Stimulated activated naive CD4-positive, alpha-beta T cell (primary cell): ENCODE measurements at regions not wholly inside any gene's neighbourhood (a gene's known extent, or its start where the extent isn't known, plus 50 kb on each side); places are given as distances from the start of the nearest gene placed in this dataset.

ENCODE experiments used
- DNase-seq, 6 experiments: peaks; one replicate each; lab custom pipeline; 2025; lab: John Stamatoyannopoulos, UW

GRCh38 chr3:34239875-34240274 lies 441.4 kb downstream of the PDCD6IP start:
- DNase-seq: no peak

DNA sequence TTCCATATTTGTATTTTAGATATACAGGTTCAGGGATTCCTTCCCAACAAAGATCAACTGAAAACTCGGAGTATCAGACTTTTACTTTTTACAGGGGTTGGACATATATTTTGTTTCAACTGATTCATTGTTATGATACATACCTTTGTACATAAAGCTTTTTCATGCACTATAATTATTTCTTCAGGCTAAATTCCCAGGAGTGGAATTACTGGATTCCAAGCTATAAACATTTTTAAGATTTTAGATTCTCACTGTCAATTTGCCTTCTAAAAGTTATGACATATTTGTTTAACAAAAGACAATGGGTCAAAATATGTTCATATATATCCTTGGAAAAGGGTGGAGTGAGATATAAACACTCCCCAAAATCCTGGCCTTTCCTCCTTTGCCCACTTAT lies 449.0 kb downstream of the PDCD6IP start:
- DNase-seq: no peak

DNA sequence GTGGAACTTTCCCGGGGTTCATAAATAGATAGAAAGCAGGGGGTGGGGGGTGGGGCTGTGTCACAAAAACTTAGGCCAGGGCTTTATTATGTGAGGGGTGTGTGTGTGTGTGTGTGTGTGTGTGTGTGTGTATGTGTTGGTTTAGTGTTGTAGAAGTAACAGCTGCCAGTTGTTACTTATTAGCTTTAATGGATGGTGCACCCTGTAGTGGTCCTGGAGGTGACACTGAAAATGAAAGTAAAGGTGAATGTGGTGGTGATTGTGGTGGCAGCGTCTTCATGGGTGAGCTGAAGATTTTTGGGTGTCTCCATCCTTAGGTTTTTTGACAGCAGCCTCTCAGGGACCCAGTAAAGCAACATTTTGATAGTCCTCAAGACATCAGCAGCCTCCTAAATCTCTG lies 449.9 kb downstream of the PDCD6IP start:
- no peak for DNase-seq

GRCh38 chr3:34254285-34254684 lies 455.9 kb downstream of the PDCD6IP start:
- DNase-seq: no peak

DNA sequence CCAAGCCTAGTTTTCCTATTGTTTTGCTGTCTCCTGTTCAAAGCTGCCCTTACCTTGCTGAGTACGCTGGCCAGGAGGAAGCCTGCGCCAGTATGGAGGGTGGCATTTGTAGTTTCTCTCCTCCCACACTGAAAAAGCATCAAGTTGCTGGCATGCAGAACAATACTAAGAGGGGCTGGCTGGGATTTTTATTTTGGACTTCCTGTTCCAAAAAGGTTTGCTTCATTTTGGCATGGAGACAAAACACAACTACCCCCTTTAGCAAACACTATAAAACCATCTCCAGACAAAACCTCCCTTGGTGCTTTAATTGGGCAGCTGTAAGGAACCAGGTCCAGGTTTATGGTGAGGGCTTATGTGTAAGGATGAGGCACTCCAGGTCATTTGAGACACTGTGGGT lies 457.6 kb downstream of the PDCD6IP start:
- DNase-seq: no peak

GRCh38 chr3:34256791-34257190 lies 458.4 kb downstream of the PDCD6IP start:
- DNase-seq: no peak

DNA sequence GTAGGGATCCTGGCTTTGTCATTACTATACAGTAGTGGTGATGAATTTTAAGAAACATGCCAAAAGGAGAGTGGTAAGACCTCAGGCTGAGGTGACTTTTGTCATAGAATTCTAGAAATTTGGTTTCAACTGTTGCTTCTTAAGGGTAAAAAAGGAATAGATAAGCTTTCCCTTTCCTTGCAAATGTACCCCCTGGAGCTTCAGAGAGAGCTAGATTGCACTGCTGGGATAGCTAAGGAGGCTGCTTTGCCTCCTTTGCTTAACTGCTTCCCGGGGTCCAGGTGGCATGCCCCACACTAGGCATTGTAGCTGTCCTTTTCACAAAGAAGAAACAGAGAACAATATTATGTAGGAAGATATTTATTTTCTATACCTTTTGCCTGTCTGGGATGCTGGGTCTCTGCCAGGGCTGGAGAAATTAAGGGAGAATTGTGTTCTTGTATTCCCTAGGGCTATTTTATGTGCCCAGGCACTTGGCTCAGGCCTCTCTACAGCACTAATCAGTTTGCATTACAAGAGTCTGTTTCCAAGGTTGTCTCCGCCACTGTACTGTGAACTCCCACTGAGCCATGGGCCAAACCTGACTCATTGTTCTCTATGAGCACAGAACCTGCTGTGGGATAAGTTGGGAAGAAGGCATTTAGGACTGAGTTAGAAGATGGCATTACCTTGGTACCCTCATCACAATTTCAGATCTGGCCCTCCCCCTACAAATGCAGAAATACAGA lies 460.0 kb downstream of the PDCD6IP start:
- DNase-seq: no peak

GRCh38 chr3:34260271-34261000 lies 462.0 kb downstream of the PDCD6IP start:
- DNase-seq: no peak

DNA sequence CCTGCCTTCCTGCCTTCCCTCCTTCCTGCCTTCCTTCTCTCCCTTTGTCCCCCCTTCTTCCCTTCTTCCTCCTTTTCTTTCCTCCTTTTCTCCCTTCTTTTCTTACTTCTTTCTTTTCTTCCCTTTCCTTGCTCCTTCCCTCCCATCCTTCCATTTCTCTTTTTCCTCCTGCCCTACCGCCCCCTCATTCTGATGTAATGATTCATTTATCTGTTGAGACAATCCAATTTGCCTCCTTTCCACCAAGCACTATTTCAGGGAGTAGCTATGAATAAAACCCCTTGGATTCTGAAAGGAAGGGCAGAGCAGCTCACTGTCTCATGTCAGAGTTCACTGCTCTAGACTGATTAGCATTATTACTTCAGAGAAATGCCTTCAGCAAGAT lies 462.6 kb downstream of the PDCD6IP start:
- no peak for DNase-seq

GRCh38 chr3:34263101-34263621 lies 464.7 kb downstream of the PDCD6IP start:
- DNase-seq: no peak

- DNase-seq: no peak
Measured at GRCh38 chr3:34264337-34265041, 466.1 kb downstream of the PDCD6IP start.

GRCh38 chr3:34267088-34267487 lies 468.7 kb downstream of the PDCD6IP start:
- no peak for DNase-seq

- no peak for DNase-seq
Measured at GRCh38 chr3:34268032-34268709, 469.7 kb downstream of the PDCD6IP start.

DNA sequence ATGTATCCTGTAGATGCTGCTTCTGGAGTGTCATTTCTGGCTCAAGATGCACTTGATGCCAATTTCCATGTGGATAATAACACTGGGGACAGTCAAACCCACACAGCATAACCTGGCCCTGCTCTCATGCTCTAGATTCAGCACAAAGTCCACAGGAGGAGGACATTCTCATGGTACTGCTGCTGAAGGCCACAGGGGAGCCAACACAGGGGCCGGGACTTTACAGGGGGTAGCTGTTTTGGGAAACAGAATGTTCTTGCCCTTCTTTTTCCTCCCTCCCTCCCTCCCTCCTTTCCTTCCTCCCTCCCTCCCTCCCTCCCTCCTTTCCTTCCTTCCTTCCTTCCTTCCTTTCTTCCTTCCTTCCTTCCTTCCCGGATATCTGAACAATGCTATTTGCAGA lies 477.4 kb downstream of the PDCD6IP start:
- DNase-seq: no peak

- no peak for DNase-seq
Measured at GRCh38 chr3:34276342-34276741, 477.9 kb downstream of the PDCD6IP start.

DNA sequence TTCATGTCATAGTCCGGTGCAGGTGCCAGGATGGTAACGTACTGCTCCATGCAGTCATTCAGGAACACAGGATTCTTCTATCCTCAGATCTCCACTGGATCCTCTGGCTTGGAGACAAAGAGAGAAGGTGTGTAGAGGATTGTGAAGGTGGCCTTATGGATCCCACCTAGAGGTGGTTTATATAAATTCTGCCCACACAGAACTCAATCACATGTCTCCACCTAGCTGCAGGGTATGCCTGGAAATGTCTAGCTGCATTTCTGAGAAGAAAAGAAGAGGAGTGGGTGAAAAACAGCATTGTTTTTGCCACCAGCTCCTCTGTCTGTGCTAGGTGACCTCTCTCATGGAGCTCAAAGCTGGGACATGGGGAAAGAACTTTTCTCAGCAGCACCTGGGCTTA lies 478.7 kb downstream of the PDCD6IP start:
- no peak for DNase-seq

DNA sequence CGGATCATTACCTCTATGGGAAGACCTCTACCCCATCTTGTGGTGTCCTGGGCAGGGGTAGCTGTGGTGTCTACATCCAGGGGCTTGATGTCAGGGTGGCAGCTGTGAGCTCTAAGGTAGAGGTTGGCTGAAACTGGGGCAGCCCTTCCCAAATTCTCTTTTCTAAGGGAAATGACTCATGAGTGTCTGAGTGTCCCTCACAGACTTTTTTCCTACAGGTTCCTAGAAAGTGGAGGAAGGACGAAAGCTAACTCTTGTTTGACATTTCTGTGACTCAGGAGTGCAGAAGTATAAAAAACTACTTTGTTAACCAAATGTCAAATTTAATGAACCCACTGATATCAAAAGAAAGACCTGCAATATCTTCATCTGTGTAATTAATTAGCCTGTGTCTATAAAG lies 481.5 kb downstream of the PDCD6IP start:
- DNase-seq: no peak

- no peak for DNase-seq
Measured at GRCh38 chr3:34283751-34284150, 485.3 kb downstream of the PDCD6IP start.

DNA sequence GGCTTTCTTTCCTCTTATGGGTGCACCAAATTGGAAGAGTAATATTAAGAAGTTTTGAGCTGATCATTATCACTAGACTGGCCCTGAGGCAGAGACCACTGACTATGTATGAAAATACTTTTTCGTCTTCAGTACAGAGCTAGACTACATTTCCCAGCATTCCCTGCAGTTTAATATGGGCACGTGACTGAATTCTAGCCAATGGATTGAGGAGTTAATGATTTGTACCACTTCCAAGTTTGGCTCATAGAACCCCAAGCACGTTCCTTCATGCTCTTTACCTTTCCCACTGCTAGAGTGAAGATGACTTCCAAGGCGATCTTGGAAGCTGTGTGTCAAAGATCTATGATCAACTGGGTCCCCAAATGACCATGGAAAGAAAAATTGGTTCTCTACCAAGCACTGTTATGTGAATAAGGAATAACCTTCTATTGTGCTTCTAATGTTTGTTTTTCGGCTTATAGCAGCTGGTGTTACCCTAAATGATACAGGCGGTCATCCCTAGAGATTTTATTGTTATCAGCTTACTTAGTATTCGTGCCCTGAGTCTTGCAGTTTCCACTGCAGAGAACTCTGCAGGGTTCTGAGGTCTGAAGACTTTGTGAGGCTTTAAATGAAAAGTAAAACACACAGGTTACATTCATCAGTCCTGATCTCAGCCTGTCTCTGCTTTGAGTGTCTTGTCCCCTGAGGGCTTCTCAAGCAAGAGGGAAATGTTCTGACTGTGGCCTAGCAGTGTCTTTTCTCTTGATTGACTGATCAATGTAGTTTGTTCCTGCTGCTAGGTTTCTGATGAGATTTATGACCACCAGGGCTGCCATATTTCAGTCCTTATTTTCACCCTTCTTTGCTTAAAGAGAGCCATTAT lies 486.8 kb downstream of the PDCD6IP start:
- no peak for DNase-seq

DNA sequence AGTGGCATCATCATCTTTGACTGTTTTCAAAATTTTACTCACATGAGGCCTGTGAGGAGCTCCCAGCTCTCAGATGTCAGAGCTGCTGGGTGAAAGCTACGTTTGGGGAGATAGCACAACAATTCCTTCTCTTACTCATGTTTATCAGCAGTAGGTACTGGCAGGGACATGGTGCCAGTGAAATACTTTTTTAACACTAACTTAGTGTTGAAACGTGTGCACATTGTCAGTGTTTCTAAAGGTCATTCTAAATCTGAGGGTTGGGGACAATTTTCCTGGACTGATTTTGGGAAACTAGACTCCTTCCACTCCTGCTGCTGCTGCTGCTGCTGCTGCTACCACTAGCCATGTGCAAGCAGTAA lies 487.4 kb downstream of the PDCD6IP start:
- DNase-seq: no peak

GRCh38 chr3:34292605-34293300 lies 494.3 kb downstream of the PDCD6IP start:
- DNase-seq: no peak
